Loucy (cell line): ENCODE measurements at regions not wholly inside any gene's neighbourhood (a gene's known extent, or its start where the extent isn't known, plus 50 kb on each side); places are given as distances from the start of the nearest gene placed in this dataset.

Experiments
- CTCF ChIP-seq: fragments of 200-600 bp; sonication (generic); conservative IDR thresholded peaks from 2 replicates; pipeline ENCODE4 v1.5.1; 2014; ENCODE audit warnings: mild to moderate bottlenecking, antibody characterized with exemption, low read length
- EZH2phosphoT487 ChIP-seq: fragments of 200-600 bp; IDR thresholded peaks from 2 replicates; pipeline ENCODE4 v1.6.1; 2018; ENCODE audit warnings: antibody characterized with exemption, mild to moderate bottlenecking, moderate library complexity, borderline replicate concordance

GRCh38 chr10:9895981-9896380 is 1121.7 kb upstream of the CELF2 start:
- TF ChIP-seq CTCF (no peak), EZH2phosphoT487 (no peak)
